H1 (cell line): ENCODE measurements at regions not wholly inside any gene's neighbourhood (a gene's known extent, or its start where the extent isn't known, plus 50 kb on each side); places are given as distances from the start of the nearest gene placed in this dataset.

Source experiments
- CHD2 ChIP-seq: IDR thresholded peaks from 2 replicates; pipeline ENCODE4 v1.6.1; 2012; ENCODE audit warnings: low read length, improper control_type of control experiment
- CHD7 ChIP-seq: fragments of 300-600 bp; sonication (generic); IDR thresholded peaks from 2 replicates; pipeline ENCODE4 v1.7.1; 2012; ENCODE audit warnings: low read length, moderate library complexity, mild to moderate bottlenecking, inconsistent platforms; ENCODE audit not compliant: insufficient replicate concordance
- CTBP2 ChIP-seq: IDR thresholded peaks from 2 replicates; pipeline ENCODE4 v1.7.0; 2011; ENCODE audit warnings: borderline replicate concordance, mild to moderate bottlenecking, moderate library complexity, mixed read lengths, low read length; ENCODE audit not compliant: insufficient read depth, insufficient read length
- HDAC6 ChIP-seq: IDR thresholded peaks from one replicate; pipeline ENCODE4 v1.7.1; 2012; ENCODE audit warnings: low read depth, mild to moderate bottlenecking, inconsistent platforms, low read length, moderate library complexity
- KDM1A ChIP-seq: fragments of 200-600, 300-600 bp; sonication (generic); IDR thresholded peaks from 2 replicates; pipeline ENCODE4 v1.7.1; 2016; ENCODE audit warnings: mild to moderate bottlenecking, low read length, borderline replicate concordance
- MAFK ChIP-seq: IDR thresholded peaks from 2 replicates; pipeline ENCODE4 v1.6.1; 2012; ENCODE audit warnings: low read depth, mild to moderate bottlenecking, improper control_type of control experiment, low read length
- NANOG ChIP-seq: IDR thresholded peaks from 2 replicates; pipeline ENCODE4 v1.6.1; 2011; ENCODE audit warnings: low read length, low read depth, mild to moderate bottlenecking, inconsistent platforms; ENCODE audit not compliant: insufficient read depth, poor library complexity, severe bottlenecking
- POU5F1 ChIP-seq: IDR thresholded peaks from 2 replicates; pipeline ENCODE4 v1.6.1; 2011; ENCODE audit warnings: low read depth, mild to moderate bottlenecking, low read length, moderate library complexity
- SIRT6 ChIP-seq: IDR thresholded peaks from one replicate; pipeline ENCODE4 v1.7.1; 2012; ENCODE audit warnings: low read length, inconsistent platforms
- TCF12 ChIP-seq: IDR thresholded peaks from 2 replicates; pipeline ENCODE4 v1.6.1; 2011; ENCODE audit warnings: low read depth, mild to moderate bottlenecking, low read length

DNA sequence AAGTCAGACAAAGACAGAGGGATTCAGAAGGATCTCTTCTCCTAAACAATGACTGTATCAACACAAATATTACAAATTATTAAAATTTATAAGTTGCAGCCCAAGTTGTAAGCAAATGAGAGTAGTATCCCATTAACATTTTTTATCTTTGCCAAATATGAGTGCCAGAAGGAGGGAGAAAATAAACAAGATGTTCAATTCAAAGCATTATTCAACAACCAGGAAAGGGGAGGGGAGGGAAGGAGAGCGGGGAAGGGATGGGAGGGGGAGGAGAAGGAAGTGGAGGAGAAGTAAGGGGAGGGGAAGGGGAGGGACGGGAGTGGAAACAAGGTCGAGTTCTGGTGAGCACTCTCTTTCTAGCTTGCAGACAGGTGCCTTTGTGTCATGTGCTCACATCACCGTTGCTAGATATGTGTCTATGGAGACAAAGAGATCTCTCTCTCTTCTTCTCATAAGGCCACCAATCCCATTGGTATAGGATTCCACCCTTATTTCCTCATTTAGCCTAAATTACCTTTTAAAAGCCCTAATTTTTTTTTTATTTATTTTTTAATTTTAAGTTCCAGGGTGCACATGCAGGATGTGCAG is 679.6 kb upstream of the CHAC2 start (continued):
- TF ChIP-seq CHD7 (no peak), CHD2 (no peak), NANOG (no peak), POU5F1 (no peak), CTBP2 (no peak), HDAC6 (no peak), SIRT6 (no peak), MAFK (no peak), KDM1A (no peak), TCF12 (no peak)
